Astrocyte (in vitro differentiated cells and primary cell): ENCODE measurements at regions not wholly inside any gene's neighbourhood (a gene's known extent, or its start where the extent isn't known, plus 50 kb on each side); places are given as distances from the start of the nearest gene placed in this dataset.

Experiments
- DNase-seq: peaks from one replicate; pipeline ENCODE4 v3.0.0-alpha.2; 2010; ENCODE audit warnings: low read depth
- FAIRE-seq: peaks from 2 replicates; lab custom pipeline; 2011; peaks lifted over from hg19 to GRCh38; lab: Jason Lieb, UNC
- H2AFZ ChIP-seq: 2 replicates; pipeline ENCODE4 v1.6.0; 2012; ENCODE audit warnings: low read depth, low read length, inconsistent platforms
- H3K27ac ChIP-seq: 2 replicates; pipeline ENCODE4 v1.5.1; 2011; ENCODE audit warnings: low read depth, low read length, inconsistent platforms
- H3K27me3 ChIP-seq: 2 replicates; pipeline ENCODE4 v1.6.0; 2011; ENCODE audit warnings: low read length, inconsistent platforms; ENCODE audit not compliant: insufficient read depth
- H3K36me3 ChIP-seq: 2 replicates; pipeline ENCODE4 v1.5.1; 2011; ENCODE audit warnings: low read length, inconsistent platforms; ENCODE audit not compliant: insufficient read depth
- H3K4me1 ChIP-seq: 2 replicates; pipeline ENCODE4 v1.5.1; 2011; ENCODE audit warnings: low read length, inconsistent platforms; ENCODE audit not compliant: insufficient read depth
- H3K4me2 ChIP-seq: 2 replicates; pipeline ENCODE4 v1.6.0; 2012; ENCODE audit warnings: low read length, inconsistent platforms
- H3K4me3 ChIP-seq: 2 replicates; pipeline ENCODE4 v1.5.1; 2011; ENCODE audit warnings: low read depth, mild to moderate bottlenecking, low read length, inconsistent platforms; ENCODE audit not compliant: insufficient read depth
- H3K79me2 ChIP-seq: 2 replicates; pipeline ENCODE4 v1.6.0; 2012; ENCODE audit warnings: mild to moderate bottlenecking, low read length, inconsistent platforms; ENCODE audit not compliant: insufficient read depth
- H3K9ac ChIP-seq: 2 replicates; pipeline ENCODE4 v1.6.0; 2012; ENCODE audit warnings: mild to moderate bottlenecking, low read length, inconsistent platforms
- H3K9me3 ChIP-seq: 2 replicates; pipeline ENCODE4 v1.5.1; 2012; ENCODE audit warnings: low read depth, mild to moderate bottlenecking, low read length, inconsistent platforms; ENCODE audit not compliant: insufficient read depth
- H4K20me1 ChIP-seq: 2 replicates; pipeline ENCODE4 v1.6.0; 2012; ENCODE audit warnings: low read length, inconsistent platforms; ENCODE audit not compliant: insufficient read depth
- H3K27ac Mint-ChIP-seq: one replicate; pipeline ENCODE4 v1.8.0; 2021; ENCODE audit warnings: mild to moderate bottlenecking, mixed read lengths; ENCODE audit not compliant: unreplicated experiment
- H3K27me3 Mint-ChIP-seq: one replicate; pipeline ENCODE4 v1.8.0; 2021; ENCODE audit warnings: low read depth, mixed read lengths; ENCODE audit not compliant: unreplicated experiment
- H3K36me3 Mint-ChIP-seq: one replicate; pipeline ENCODE4 v1.8.0; 2021; ENCODE audit warnings: low read depth, mixed read lengths; ENCODE audit not compliant: unreplicated experiment
- H3K4me1 Mint-ChIP-seq: one replicate; pipeline ENCODE4 v1.8.0; 2021; ENCODE audit warnings: low read depth, mixed read lengths; ENCODE audit not compliant: unreplicated experiment
- H3K4me3 Mint-ChIP-seq: one replicate; pipeline ENCODE4 v1.8.0; 2021; ENCODE audit warnings: mild to moderate bottlenecking, moderate library complexity, mixed read lengths; ENCODE audit not compliant: unreplicated experiment
- H3K9me3 Mint-ChIP-seq: one replicate; pipeline ENCODE4 v1.8.0; 2021; ENCODE audit warnings: mild to moderate bottlenecking, mixed read lengths; ENCODE audit not compliant: unreplicated experiment
- EZH2 ChIP-seq: IDR thresholded peaks from 2 replicates; pipeline ENCODE4 v1.6.1; 2012; ENCODE audit warnings: mild to moderate bottlenecking, low read length, inconsistent platforms; ENCODE audit not compliant: insufficient read depth
- TF ChIP-seq, protein P1 (sequence below): IDR thresholded peaks from 2 replicates; pipeline ENCODE4 v1.5.1; 2011; ENCODE audit warnings: low read depth, mild to moderate bottlenecking, inconsistent platforms, low read length, moderate library complexity; ENCODE audit not compliant: insufficient read depth

DNA sequence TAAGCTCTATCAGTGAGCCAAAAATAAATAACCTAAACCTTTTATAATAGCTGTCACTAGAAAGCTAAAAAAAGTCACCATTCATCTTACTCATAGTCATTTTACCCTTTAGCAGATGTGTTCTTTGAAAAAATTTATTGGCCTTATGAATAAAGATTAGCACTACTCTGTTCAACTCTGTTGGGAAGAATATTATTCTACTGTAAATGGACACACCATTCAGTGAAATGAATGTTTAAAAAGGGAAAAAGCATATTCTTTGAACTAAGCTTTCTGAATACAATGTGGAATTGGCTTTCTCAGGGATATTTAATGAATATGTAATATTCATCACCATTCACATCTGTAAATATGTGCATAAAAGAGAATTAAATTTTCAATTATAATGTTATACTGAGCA is 422.0 kb downstream of the CBLN2 start:
- no peak overlapping the region for H3K4me3 ChIP-seq
- no peak overlapping the region for H3K9ac ChIP-seq
- no peak overlapping the region for H3K4me2 ChIP-seq
- no peaks in the 10 kb centered on the region for H3K79me2 ChIP-seq
- TF ChIP-seq, protein P1, sequence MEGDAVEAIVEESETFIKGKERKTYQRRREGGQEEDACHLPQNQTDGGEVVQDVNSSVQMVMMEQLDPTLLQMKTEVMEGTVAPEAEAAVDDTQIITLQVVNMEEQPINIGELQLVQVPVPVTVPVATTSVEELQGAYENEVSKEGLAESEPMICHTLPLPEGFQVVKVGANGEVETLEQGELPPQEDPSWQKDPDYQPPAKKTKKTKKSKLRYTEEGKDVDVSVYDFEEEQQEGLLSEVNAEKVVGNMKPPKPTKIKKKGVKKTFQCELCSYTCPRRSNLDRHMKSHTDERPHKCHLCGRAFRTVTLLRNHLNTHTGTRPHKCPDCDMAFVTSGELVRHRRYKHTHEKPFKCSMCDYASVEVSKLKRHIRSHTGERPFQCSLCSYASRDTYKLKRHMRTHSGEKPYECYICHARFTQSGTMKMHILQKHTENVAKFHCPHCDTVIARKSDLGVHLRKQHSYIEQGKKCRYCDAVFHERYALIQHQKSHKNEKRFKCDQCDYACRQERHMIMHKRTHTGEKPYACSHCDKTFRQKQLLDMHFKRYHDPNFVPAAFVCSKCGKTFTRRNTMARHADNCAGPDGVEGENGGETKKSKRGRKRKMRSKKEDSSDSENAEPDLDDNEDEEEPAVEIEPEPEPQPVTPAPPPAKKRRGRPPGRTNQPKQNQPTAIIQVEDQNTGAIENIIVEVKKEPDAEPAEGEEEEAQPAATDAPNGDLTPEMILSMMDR = no peak
- no peak for TF ChIP-seq EZH2
- FAIRE-seq (no peak), DNase-seq (no peak)
- H3K27me3 ChIP-seq = no peaks in the 10 kb centered on the region
- H3K9me3 ChIP-seq = no peaks in the 10 kb centered on the region
- no peaks in the 10 kb centered on the region for H3K4me1 Mint-ChIP-seq
- no peaks in the 10 kb centered on the region for H3K36me3 ChIP-seq
- H3K4me3 Mint-ChIP-seq = no peak overlapping the region
- no peaks in the 10 kb centered on the region for H4K20me1 ChIP-seq
- H3K27ac Mint-ChIP-seq = no peak overlapping the region
- H3K27ac ChIP-seq = no peak overlapping the region
- H2AFZ ChIP-seq = no peak overlapping the region
- H3K9me3 Mint-ChIP-seq = peaks cover 5% of the 10 kb centered on the region
- no peaks in the 10 kb centered on the region for H3K4me1 ChIP-seq
- H3K27me3 Mint-ChIP-seq = no peaks in the 10 kb centered on the region
- no peaks in the 10 kb centered on the region for H3K36me3 Mint-ChIP-seq

DNA sequence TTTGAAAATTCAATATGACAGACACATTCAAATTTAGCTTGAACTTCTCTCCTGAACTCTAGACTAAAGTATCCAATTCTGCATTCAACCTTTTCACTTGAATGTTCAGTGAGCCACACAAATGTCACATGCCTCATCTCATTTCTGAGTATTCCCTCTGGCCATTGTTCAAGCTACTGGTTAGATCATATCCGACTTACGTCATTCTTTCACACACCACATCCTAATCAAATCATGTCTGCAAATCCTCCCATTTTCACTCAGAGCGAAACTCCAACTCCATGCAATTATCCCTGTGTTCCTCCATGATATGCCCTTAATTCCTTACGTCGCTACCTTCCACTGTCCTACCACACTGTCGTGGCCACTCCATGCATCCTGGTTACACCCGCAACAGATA is 425.1 kb downstream of the CBLN2 start:
- TF ChIP-seq, protein P1 = no peak
- no peak for TF ChIP-seq EZH2
- Mint-ChIP-seq H3K9me3 (peaks cover 6% of the 10 kb centered on the region), H3K4me1 (no peaks in the 10 kb centered on the region), H3K36me3 (no peaks in the 10 kb centered on the region), H3K27me3 (no peaks in the 10 kb centered on the region), H3K4me3 (no peak overlapping the region), H3K27ac (no peak overlapping the region)
- DNase-seq (no peak), FAIRE-seq (no peak)
- Histone ChIP-seq H3K9me3 (no peaks in the 10 kb centered on the region), H3K4me2 (no peak overlapping the region), H3K27ac (no peak overlapping the region), H2AFZ (no peak overlapping the region), H3K4me3 (no peak overlapping the region), H3K9ac (no peak overlapping the region), H3K27me3 (no peaks in the 10 kb centered on the region), H3K4me1 (no peaks in the 10 kb centered on the region), H3K79me2 (no peaks in the 10 kb centered on the region), H3K36me3 (no peaks in the 10 kb centered on the region), H4K20me1 (no peaks in the 10 kb centered on the region)

DNA sequence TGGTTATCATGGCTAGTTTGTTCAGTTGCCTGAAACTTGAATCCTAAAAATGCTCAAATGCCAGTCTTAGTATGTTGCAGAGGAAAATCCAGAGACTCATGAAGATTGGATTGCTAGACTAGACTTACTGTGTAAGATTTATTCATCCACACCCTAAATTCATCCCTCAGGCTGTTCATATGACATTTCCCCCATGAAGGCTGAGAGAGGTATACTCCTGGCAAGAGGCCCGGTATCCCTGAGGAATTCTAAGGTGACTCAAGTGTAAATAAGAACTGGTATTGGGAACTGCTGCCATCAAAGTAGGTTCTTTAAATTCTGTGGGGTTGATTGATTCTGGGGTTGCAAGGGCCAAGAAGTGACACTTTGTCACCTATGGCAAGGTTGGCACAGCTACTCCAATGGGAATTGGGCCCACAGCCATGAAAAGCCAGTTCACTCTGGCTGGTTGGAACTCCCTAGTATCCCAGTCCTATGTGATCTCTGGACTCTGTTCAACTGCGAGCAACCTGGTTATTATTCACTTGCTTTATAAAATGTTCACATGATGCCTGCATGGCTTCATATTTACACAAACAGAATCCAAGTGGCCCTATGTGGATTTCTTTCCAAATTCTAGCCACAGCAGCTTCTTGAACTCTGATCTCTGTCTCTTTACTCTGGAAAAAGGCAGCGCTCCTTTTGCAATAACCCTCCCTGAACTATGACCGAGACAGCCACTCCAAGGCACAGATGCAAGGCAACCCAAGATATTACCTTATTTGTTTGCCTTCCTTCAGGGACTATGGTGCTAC is 429.1 kb downstream of the CBLN2 start:
- no peak overlapping the region for H3K27ac ChIP-seq
- DNase-seq (no peak), FAIRE-seq (no peak)
- Mint-ChIP-seq H3K27ac (no peak overlapping the region), H3K4me1 (no peaks in the 10 kb centered on the region), H3K9me3 (peaks cover 5% of the 10 kb centered on the region), H3K4me3 (no peak overlapping the region), H3K27me3 (no peaks in the 10 kb centered on the region), H3K36me3 (no peaks in the 10 kb centered on the region)
- no peaks in the 10 kb centered on the region for H3K79me2 ChIP-seq
- no peaks in the 10 kb centered on the region for H4K20me1 ChIP-seq
- no peaks in the 10 kb centered on the region for H3K9me3 ChIP-seq
- H3K27me3 ChIP-seq = no peaks in the 10 kb centered on the region
- no peaks in the 10 kb centered on the region for H3K36me3 ChIP-seq
- no peak overlapping the region for H3K4me3 ChIP-seq
- H2AFZ ChIP-seq = no peak overlapping the region
- no peak for TF ChIP-seq EZH2
- H3K9ac ChIP-seq = no peak overlapping the region
- no peak overlapping the region for H3K4me2 ChIP-seq
- no peaks in the 10 kb centered on the region for H3K4me1 ChIP-seq
